ENCODE measurements at regions not wholly inside any gene's neighbourhood (a gene's known extent, or its start where the extent isn't known, plus 50 kb on each side); places are given as distances from the start of the nearest gene placed in this dataset.

DNA sequence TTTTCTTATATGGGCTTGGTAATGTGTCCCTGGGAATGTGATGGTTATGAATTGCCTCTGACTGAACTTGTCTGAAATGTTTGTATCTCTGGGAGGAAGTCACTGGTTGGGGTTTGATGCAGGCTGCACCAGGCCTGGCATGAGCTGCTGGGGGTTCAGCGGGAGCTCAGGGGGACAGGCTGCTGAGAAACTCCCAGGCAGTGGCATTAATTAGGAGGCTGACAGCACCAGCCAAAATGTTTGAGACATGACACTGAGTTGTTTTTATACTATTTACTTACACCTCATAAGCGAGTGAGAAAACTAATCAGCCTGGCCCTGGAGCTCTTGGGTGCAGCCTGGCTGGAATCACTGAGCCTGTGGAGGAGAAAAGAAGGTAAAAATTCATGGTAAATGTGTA, 124.1 kb upstream of the SORCS3 start:
- H3K4me1 Mint-ChIP-seq (ENCODE audit: low read depth) = no peaks in the 10 kb centered on the region
- ChIA-PET CTCF (no interaction called here), POLR2A (no interaction called here)
- H3K36me3 Mint-ChIP-seq (ENCODE audit: low read depth) = no peaks in the 10 kb centered on the region
- no peaks in the 10 kb centered on the region for H3K9me3 Mint-ChIP-seq
- no peak overlapping the region for H3K4me3 Mint-ChIP-seq
- no peak for DNase-seq
- TF ChIP-seq, protein P1, sequence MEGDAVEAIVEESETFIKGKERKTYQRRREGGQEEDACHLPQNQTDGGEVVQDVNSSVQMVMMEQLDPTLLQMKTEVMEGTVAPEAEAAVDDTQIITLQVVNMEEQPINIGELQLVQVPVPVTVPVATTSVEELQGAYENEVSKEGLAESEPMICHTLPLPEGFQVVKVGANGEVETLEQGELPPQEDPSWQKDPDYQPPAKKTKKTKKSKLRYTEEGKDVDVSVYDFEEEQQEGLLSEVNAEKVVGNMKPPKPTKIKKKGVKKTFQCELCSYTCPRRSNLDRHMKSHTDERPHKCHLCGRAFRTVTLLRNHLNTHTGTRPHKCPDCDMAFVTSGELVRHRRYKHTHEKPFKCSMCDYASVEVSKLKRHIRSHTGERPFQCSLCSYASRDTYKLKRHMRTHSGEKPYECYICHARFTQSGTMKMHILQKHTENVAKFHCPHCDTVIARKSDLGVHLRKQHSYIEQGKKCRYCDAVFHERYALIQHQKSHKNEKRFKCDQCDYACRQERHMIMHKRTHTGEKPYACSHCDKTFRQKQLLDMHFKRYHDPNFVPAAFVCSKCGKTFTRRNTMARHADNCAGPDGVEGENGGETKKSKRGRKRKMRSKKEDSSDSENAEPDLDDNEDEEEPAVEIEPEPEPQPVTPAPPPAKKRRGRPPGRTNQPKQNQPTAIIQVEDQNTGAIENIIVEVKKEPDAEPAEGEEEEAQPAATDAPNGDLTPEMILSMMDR (IDR thresholded peaks at IDR 0.05) = no peak
- peaks cover 4% of the 10 kb centered on the region for H3K27me3 Mint-ChIP-seq
- intact Hi-C loops (cut with micrococcal nuclease) = no loop called here
- H3K27ac Mint-ChIP-seq = no peak overlapping the region
- ATAC-seq = no peak

DNA sequence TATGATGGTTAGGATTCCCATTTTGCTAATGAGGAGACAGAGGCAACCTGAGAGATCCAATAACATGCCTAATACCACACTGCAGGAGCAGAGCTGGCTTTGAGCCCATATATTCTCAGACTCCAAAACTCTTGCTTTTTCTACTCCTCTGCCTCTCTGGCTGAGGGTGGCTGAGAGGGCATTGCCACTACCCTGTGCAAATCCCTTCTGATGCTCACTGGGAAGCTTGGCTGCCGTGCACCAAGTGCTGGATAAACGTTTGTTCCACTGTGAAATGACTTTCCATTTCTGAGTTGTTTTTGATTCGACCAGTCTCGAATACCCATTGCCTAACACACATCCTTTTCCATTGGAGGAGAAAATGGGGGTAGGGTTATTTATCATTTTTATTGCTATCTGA, 123.1 kb upstream of the SORCS3 start:
- H3K9me3 Mint-ChIP-seq = no peaks in the 10 kb centered on the region
- CTCF ChIA-PET = no interaction called here
- no peak overlapping the region for H3K4me3 Mint-ChIP-seq
- intact Hi-C loops (cut with micrococcal nuclease) = no loop called here
- DNase-seq (no peak), ATAC-seq (no peak)
- TF ChIP-seq, protein P1 (IDR thresholded peaks at IDR 0.05) = no peak
- H3K4me1 Mint-ChIP-seq (ENCODE audit: low read depth) = no peaks in the 10 kb centered on the region
- peaks cover 8% of the 10 kb centered on the region for H3K27me3 Mint-ChIP-seq
- POLR2A ChIA-PET = interaction anchor here (0.7 kb wide), 1 partner anchor 1367 kb away, joined by 3 read pairs; no protein-coding TSS in a partner anchor
- no peak overlapping the region for H3K27ac Mint-ChIP-seq
- no peaks in the 10 kb centered on the region for H3K36me3 Mint-ChIP-seq (ENCODE audit: low read depth)

DNA sequence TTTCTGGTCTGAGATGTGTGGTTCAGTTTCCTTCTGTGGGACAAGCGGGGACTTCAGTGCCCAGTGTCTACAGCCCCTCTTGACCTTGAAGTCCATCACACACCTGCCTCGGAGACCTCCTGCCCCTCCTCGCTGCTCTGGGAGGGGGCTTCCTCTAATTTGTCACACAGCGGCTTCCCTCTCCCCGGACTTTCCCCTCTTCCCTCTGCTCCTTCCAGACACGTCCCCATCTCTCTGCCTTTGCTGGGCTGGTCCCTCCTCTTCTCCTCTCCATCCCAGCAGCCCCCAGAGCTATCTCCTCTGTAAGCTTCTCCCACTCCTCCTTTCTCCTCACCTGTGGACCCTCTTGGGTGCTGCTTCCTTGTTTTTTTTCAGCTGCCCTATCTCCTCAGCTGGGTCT, 122.2 kb upstream of the SORCS3 start:
- no peak overlapping the region for H3K27ac Mint-ChIP-seq
- intact Hi-C loops (cut with micrococcal nuclease) = no loop called here
- ATAC-seq = no peak
- TF ChIP-seq, protein P1 (IDR thresholded peaks at IDR 0.05) = no peak
- ChIA-PET CTCF (no interaction called here), POLR2A (no interaction called here)
- H3K27me3 Mint-ChIP-seq = peaks cover 8% of the 10 kb centered on the region
- no peak for DNase-seq
- H3K9me3 Mint-ChIP-seq = no peaks in the 10 kb centered on the region
- H3K4me3 Mint-ChIP-seq = no peak overlapping the region
- no peaks in the 10 kb centered on the region for H3K4me1 Mint-ChIP-seq (ENCODE audit: low read depth)
- no peaks in the 10 kb centered on the region for H3K36me3 Mint-ChIP-seq (ENCODE audit: low read depth)

DNA sequence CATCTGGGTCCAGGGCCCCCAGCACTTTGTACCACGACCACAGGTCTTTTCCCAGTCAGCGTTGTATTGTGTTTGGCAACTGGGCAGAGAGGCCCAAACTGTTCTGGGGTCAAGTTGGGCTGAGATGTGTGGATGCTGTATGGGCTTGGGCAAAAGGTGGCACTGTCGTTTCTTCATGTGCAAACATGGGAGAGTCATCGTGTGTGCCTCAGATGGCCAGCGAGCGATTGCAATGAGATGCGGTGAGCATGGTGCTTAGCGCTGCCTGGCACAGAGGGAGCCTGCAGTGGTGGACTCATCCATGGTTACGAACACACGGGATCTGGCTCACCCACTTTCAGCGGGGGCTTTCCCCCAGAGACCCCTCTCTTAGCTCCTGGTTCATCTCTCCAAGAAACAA, 120.4 kb upstream of the SORCS3 start:
- H3K27me3 Mint-ChIP-seq = peaks cover 5% of the 10 kb centered on the region
- H3K27ac Mint-ChIP-seq = no peak overlapping the region
- DNase-seq (no peak), ATAC-seq (no peak)
- no peaks in the 10 kb centered on the region for H3K4me1 Mint-ChIP-seq (ENCODE audit: low read depth)
- H3K9me3 Mint-ChIP-seq = no peaks in the 10 kb centered on the region
- intact Hi-C loops (cut with micrococcal nuclease) = no loop called here
- TF ChIP-seq, protein P1 (IDR thresholded peaks at IDR 0.05) = no peak
- POLR2A ChIA-PET = no interaction called here
- H3K36me3 Mint-ChIP-seq (ENCODE audit: low read depth) = no peaks in the 10 kb centered on the region
- no peak overlapping the region for H3K4me3 Mint-ChIP-seq
- CTCF ChIA-PET = no interaction called here

DNA sequence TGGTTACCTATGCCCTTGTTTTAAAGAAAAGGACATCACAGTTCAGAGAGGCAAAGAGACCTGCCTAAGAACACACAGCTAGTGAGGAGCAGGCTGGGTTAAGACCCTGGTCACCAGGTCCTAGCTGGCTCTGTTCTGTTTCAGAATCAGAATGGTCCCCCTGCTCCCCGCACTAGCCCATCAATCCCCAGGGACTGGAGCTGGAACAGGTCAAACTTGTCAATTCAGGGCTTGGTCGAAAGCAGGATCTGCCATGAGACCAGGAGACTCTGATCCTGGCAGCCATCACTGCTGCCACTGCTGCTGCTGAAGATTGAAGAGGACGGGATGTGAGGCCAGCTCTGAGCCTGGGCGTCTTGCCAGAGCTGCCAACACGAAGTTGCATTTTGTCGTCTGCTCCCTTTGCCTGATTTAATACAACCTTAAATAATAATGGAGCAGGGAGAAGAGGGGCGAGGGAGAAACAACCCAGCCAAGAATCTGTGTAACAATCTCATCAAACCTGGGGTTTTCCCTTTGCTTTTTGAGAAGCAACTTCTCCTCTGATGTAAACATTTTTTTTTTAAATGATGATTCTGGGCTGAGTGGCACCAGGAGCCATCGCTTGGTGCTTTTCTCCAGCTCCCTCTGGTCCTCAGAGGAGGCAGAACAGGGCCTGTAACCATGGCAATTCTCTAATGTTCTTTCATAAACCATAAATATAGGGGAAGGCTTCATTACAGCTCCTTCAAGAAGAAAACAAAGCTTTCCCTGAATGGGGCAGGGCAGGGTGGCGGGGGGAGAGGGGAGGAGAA, 119.0 kb upstream of the SORCS3 start:
- CTCF ChIA-PET = interaction anchor here (0.7 kb wide), 1 partner anchor 249 kb away, joined by 3 read pairs; no protein-coding TSS in a partner anchor
- TF ChIP-seq, protein P1 (IDR thresholded peaks at IDR 0.05) = no peak
- POLR2A ChIA-PET = no interaction called here
- no peak for DNase-seq
- intact Hi-C loops (cut with micrococcal nuclease) = no loop called here
- Mint-ChIP-seq H3K4me3 (no peak overlapping the region), H3K36me3 (ENCODE audit: low read depth) (no peaks in the 10 kb centered on the region), H3K27me3 (peaks cover 3% of the 10 kb centered on the region), H3K9me3 (no peaks in the 10 kb centered on the region), H3K4me1 (ENCODE audit: low read depth) (no peaks in the 10 kb centered on the region), H3K27ac (no peak overlapping the region)
- no peak for ATAC-seq

All from activated CD8-positive, alpha-beta T cell treated with anti-CD3 and anti-CD28 coated beads for 36 hours (primary cell).